Fibroblast of pulmonary artery (primary cell): ENCODE measurements at regions not wholly inside any gene's neighbourhood (a gene's known extent, or its start where the extent isn't known, plus 50 kb on each side); places are given as distances from the start of the nearest gene placed in this dataset.

ENCODE experiments used
- DNase-seq: peaks from one replicate; pipeline ENCODE4 v3.0.0-alpha.2; 2010; ENCODE audit warnings: low read depth
- H3K4me3 ChIP-seq: replicated peaks from 2 replicates; pipeline ENCODE4 v1.5.1; 2011; ENCODE audit warnings: low read depth, mild to moderate bottlenecking, control low read depth, low read length, moderate library complexity
- CTCF ChIP-seq: IDR thresholded peaks from 2 replicates; pipeline ENCODE4 v1.5.1; 2011; ENCODE audit warnings: mild to moderate bottlenecking, control low read depth, low read length, inconsistent platforms; ENCODE audit errors: missing control alignments

GRCh38 chr12:124622764-124623163 is 55.4 kb upstream of the NCOR2 start:
- DNase-seq, result no peak
- H3K4me3 ChIP-seq, result no peak overlapping the region
- no peak for TF ChIP-seq CTCF

GRCh38 chr12:124622331-124622730 is 54.9 kb upstream of the NCOR2 start:
- DNase-seq, result no peak
- H3K4me3 ChIP-seq, result no peak overlapping the region
- no peak for TF ChIP-seq CTCF

- no peak for TF ChIP-seq CTCF
- H3K4me3 ChIP-seq, result no peak overlapping the region
- peak; percentile 73 for DNase-seq
Observed at GRCh38 chr12:124621296-124621660, 53.9 kb upstream of the NCOR2 start.

GRCh38 chr12:124620606-124621295 is 53.3 kb upstream of the NCOR2 start:
- no peak for TF ChIP-seq CTCF
- peak; percentile 56 for DNase-seq
- H3K4me3 ChIP-seq, result no peak overlapping the region

- DNase-seq, result no peak
- H3K4me3 ChIP-seq, result no peak overlapping the region
- TF ChIP-seq CTCF, result no peak
Observed at GRCh38 chr12:124618291-124618902, 51.0 kb upstream of the NCOR2 start.

- TF ChIP-seq CTCF, result no peak
- DNase-seq, result no peak
- no peak overlapping the region for H3K4me3 ChIP-seq
Observed at GRCh38 chr12:124617615-124618014, 50.2 kb upstream of the NCOR2 start.
